Activated CD4-positive, alpha-beta T cell treated with anti-CD3 and anti-CD28 coated beads, Interleukin-2, Interleukin-6, amounts not matched to agents 100 ng/mL and 50 ng/mL, durations not matched to agents 16 hours and 8 hours (primary cell): ENCODE measurements at regions not wholly inside any gene's neighbourhood (a gene's known extent, or its start where the extent isn't known, plus 50 kb on each side); places are given as distances from the start of the nearest gene placed in this dataset.
"Not testable (repeated sequence)": the region's sequence is repeated elsewhere in the genome, so short reads cannot be mapped to it uniquely, and the experiment has no call there.

Experiments
- DNase-seq: peaks from one replicate; pipeline ENCODE4 v3.0.0-alpha.2; 2020

DNA sequence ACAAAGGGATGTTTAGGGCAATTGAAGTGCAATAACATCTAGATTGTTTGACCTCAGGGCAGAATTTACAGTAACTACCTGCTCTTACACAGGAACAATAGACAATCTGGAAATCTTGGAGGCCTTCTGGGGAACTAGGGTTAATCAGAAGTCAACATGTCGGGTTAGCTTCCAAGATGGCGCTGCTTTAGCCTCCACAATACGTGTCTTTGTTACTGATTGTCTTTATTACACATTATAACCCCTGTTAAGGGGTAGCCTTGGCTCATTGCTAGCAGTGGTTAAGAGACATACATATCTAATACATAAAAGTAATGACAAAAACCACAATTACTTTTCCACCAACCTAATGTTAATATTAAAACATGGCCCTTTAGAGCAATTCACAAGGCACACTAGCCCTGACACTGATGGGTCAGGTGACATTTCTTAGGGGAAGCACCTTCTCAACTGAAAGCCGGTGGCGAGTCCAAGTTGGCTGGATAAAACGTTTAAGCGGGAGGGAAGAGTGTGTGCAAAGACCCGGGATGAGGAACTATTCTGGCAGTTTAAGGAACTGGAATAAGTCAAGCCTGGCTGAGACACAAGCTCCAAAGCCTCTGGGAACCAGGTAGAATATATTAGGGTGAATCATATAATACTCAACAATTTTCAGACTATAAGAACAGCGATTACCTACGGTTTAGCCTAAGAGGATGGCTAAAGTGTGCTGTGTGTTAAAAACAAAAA, 236.9 kb downstream of the BCAS1 start:
- DNase-seq, result no peak

DNA sequence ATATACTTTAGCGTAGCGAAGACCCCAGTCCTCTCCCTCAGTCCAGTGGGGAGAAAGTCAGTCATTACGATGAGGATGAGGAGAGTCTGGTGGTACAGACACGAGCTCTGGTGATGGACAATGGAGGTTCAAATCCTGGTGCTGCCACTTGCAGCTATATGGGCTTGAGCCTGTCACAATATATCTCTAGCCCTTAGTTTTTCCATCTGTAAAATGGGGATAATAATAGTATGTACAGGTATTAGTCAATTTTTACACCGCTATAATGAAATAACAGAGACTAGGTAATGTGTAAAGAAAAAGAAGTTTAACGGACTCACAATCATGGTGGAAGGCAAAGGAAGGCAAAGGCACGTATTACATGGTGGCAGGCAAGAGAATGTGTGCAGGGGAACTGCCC, 237.9 kb downstream of the BCAS1 start:
- no peak for DNase-seq

DNA sequence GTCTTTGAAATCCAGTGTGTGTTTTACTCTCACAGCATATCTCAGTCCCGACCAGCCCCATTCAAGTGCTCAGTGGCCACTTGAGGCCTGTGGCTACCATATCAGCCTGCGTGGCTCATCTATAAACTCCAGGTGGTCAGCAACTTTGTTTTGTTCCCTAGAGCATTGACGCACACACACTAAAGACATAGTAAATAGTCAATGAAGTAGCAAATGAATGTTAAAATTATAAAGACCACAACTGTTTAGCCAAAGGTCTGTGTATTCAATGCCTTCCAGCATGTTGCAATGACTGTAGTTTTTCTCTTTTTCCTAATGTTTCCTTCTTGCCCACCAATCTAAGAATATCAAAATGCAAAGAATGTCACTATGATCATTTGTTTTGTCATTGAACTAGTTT, 238.2 kb upstream of the ZNF217 start:
- no peak for DNase-seq

DNA sequence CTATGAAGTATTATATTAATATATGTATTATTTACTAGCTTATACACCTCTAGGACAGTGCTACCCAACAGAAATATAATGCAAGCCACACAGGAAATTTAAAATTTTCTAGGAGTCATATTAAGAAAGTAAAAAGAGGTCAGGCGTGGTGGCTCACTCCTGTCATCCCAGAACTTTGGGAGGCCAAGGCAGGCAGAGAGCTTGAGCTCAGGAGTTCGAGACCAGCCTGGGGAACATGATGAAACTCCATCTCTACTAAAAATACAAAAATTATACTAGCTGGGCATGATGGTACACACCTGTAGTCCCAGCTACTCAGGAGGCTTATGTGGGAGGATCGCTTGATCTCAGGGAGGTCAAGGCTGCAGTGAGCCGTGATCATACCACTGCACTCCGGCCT, 237.6 kb upstream of the ZNF217 start:
- DNase-seq, result no peak

DNA sequence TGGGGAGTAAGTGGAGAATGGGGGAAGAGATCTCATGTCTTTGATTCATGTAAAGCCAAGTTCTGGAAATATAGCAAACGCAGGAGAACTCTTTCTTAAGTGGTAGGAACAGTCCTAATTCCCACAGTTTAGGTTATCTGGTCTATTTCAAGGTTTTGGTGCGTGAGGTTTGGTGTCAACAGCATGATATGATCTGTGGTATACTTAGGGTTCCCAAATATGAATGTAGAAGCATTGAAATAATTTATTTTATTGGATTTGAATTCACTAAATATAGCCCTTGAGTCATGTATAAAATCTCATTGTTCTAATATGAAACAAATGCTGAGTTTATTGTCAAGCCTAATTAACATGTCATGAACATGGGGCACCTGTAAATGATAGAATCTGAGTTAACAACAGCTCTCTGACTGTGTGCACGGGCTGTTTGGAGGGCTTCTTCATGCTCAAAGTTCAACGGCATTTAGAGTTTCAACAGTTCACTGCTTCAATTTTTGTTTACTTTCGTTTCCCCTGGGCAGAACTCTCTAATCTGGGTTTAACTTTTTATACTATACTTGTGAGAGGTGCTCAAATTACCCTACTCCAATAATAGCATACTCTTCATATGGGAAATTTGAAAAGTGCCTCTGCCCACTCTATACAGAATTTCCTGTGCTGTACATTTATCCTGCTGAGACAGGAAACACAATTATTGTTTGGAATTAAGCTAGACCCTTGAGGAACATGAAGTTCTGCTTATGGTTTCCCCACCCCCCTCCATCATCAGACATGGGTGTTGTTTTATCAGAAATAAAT, 236.3 kb upstream of the ZNF217 start:
- DNase-seq, result no peak

DNA sequence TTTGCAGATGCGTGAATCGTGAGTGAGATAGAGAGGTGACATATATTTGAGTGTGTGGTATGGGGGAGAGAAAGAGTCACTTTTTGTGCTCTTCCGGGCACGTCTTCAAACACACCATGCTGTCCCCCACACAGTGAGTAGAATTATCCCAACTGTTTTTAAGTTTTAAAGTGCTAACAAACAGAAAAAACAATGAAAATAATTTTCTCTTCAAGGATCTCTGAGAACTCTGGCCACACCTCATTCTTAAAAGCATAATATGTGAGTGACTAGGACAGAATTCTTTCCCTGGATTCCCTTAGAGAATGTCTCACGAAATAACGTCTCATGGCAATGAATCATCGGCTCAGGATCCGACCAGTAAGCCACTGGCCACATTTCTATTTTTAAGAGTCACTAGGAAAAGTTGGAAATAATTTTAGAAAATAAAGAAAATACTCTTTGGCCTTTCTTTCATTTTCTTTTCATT, 235.7 kb upstream of the ZNF217 start:
- DNase-seq, result no peak

DNA sequence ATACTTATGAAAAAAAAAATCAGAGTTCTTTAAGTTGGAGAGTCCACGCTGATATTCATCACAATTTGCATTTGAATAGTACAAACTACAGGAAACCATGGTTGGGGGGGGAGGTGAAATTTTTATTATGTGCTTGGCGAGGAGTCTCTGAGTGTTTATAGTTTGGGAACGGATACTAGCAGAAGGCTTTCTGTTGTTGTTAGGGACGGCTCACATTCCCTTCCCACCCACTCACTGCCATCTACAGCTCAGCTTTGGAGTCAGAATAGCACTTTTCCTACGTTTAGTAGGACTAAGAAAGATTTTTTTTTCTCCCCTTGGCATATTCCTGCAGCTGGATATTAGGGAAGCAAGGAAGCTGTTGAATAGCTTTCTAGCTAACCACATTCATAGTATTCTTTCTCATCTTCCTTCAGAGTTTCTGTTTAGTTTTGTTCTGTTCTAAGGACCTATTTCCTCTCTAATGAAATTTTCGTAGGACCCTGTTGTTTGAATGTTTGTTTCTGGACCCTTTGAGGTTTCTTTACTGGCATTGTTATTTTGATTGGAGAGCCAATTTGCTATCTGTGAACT, 235.1 kb upstream of the ZNF217 start:
- no peak for DNase-seq

DNA sequence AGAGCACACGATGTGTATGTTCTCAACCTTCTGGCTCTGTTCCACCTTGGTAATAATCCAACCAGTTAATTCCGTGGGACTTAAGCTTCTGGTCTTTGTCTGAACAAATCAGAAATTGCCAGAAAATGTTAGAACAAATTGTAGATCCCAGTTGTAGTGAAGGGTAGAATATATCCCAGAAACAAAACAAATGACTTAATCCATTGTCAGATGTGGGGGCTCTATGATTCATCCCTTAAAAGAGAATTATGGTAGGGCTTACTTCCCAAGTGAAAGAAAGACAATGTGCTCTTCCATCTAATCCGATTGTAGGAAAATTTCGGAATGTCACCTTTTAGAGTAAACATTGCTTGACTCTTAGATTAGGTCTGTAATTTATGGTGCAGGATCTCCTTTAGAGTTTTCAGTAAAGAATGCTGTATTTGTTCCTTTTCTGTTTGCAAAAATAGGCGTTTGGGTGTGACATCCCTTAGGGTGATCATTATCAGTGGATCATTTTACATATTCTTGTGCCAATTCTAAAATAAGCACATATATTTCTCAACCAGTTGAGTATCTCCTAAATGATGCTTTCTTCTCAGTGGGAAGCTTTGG, 234.5 kb upstream of the ZNF217 start:
- DNase-seq, result no peak

DNA sequence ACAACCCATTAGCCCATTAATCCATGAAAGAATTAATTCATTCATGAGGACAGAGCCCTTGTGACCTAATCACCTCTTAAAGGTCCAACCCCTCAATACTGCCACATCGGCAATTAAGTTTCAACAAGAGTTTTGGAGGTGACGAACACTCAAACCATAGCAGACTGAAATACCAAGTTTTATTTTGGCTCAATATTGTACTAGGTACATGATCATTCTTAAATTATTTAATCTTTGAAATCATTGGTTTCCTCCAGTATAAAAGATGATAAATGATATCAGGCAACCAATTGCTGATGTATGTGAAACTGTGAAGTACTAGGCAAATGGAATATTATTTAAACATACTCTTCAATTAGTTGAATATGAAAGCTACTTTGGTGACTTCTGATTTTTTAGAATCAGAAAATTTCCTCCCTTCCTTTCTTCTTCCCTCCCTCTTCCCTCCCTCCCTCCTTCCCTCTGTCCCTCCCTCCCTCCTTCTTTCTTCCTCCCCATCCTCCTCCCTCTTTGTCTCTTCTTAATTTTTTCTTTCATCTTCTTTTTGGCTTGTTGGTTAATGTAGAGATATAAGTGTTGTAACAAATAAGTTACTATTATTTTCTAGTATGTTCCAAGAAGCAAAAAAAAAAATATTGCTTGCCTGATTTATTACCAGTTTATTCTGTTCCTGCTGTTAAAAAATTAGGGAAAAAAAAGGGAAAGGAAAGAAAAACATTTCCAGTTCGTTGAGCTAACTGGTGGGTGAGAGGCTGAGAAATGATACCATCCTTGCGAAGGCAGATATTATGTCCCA, 233.9 kb upstream of the ZNF217 start:
- DNase-seq, result no peak

DNA sequence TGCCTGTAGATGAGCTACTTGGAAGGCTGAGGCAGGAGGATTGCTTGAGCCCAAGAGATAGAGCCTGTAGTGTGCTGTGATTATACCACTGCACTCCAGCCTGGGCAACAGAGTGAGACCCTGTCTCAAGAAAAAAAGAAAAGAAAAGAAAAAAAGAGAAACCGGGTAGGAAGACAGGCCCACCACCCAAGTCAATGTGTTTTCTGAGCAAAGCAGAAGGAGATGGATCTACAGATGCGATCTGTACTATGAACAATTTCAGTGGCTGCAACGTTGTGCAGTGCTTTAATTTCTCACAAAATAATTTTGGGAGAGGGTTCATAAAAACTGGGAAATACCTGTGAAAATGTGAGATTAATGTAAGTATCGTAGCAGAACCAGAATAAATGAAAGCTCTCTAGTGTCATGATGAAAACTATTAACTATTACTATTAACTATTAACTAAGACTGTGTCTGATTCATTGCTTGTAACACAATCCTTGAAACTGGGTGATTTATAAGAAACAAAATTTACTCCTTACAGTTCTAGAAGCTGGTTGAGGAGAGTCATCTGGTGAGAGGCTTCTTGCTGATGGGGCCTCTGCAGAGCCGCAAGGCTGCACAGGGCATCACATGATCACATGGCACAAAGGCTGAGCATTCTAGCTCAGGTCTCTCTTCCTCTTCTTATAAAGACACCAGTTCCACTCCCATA, 233.1 kb upstream of the ZNF217 start:
- DNase-seq, result no peak

DNA sequence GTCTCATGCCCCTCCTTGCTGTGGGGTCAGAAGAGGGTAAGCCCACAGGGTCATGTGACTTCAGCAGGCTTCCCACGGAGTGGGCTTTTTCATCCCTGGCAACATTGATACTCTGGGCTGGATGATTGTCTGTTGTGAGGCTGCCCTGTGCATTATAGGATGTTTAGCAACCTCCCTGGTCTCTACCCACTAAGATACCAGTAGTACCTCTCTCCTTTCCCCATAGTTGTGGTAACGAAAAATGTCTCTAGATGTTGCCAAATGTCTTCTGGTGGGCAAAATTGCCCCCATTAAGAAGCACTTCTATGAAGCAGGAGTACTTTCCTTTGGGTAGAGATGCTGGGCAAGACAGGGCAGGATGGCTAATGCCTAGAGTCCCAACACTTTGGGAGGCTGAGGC, 232.5 kb upstream of the ZNF217 start:
- no peak for DNase-seq

DNA sequence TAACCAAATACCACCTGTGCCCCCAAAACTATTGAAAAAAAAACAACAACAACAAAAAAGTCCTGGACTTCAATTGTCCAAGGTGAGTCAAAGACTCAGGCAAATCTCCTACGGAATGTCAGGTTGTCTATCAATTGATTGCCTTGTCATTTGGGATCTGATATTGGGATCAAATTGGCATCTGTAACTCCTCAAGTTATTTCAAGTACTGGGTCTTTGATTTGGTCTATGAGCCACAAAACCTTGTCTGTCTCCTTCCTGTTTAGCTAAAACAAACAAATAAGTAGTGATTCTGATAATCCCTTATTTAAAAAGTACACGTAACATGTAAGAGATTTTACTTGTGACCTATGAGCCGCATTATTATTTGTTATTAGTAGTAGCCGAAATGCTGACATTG, 231.6 kb upstream of the ZNF217 start:
- DNase-seq, result no peak

DNA sequence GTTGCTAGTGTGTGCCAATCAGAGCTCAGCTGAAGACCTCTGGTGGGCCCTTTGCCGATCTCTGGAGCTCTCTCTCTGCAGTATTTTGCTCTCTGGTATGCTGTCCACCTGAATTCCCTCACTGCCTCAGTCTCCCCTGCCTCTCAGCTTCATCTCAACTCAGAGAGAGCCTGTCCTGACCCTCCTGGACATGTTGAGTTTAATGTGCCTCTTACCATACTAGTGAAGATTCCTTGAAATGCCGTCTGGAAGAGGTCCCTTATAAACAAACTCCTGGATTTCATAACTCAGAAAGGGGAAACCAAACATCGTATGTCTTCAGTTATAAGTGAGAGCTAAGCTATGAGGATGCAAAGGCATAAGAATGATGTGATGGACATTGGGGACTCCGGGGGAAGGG, 231.1 kb upstream of the ZNF217 start:
- no peak for DNase-seq

DNA sequence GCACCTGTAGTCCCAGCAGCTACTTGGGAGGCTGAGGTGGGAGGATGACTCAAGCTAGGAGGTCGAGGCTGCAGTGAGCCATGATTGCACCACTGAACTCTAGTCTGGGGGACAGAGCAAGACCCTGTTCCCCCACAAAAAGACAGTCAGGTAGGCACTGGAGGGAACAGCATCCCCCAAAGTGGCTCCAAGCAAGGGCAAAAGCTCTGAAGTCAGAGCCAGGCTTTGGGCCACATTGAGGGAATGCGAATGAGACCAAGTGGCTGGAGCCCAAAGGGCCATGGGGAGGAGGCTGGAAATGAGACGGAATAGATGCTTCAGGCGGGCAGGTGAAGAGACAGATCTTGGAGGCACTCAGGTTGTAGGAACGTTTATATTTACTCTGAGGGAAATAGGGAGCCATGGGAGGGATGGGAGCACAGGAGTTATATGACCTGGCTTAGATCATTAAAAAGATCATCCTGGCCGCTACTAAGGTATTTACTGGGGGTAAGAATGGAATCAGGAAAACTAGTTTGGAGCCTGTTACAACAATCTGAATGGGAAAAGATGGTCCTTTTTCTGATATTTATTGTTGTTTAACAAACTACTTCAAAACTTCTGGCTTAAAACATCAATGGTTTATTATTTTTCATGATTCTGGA, 229.6 kb upstream of the ZNF217 start:
- DNase-seq, result no peak

DNA sequence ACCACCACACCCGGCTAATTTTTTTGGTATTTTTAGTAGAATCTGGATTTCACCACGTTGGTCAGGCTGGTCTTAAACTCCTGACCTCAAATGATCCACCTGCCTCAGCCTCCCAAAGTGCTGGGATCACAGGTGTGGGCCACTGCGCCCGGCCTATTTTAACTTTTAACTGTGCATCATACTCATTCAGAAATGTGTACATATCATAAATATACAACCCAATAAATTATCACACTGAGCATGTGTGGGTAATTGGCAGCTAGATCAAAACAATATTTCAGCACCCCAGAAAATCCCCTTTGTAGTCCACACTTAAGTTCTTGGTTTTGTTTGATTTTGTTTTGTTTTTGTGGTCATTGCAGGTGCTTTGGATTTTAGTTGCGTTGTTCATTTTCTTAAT, 228.9 kb upstream of the ZNF217 start:
- DNase-seq, result no peak

DNA sequence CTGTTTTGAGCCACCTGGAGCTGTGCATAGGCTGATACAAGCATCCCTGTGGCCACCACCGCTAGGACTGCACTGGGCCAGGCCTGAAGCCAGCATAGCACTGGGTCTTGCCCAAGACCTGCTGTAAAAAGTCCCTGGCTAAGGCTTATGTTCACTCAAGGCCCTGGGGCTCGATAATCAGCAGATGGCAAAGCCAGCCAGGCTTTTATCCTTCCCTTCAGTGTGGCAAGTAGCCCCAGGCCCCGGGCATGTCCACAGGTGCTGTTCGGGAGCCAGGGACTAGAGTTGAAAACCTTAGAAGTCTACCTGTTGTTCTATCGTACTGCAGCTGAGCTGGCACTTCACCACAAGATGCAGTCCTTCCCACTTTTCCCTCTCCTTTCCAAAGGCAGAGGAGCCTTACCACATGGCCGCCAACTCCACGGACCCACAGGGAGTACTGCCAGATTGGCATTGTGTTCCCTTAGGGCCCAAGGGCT, 226.4 kb upstream of the ZNF217 start:
- no peak for DNase-seq

DNA sequence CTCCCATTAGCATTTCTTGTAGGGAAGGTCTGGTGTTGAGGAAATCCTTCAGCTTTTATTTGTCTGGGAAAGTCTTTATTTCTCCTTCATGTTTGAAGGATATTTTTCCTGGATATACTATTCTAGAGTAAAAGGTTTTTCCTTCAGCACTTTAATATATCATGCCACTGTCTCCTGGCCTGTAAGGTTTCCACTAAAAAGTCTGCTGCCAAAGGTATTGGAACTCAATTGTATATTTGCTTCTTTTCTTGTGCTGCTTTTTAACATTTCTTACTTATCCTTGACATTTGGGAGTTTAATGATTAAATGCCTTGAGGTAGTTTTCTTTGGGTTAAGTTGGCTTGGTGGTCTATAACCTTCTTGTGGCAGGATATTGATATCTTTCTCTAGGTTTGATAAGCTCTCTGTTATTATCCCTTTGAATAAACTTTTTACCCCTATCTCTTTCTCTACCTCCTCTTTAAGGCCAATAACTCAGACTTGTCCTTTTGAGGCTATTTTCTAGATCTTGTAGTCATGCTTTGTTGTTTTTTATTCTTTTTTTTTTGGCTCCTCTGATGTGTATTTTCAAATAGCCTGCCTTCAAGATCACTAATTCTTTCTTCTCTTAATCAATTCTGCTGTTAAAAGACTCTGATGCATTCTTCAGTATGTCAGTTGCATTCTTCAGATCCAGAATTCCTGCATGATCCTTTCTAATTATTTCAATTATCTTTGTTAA, 225.0 kb upstream of the ZNF217 start:
- no peak for DNase-seq

DNA sequence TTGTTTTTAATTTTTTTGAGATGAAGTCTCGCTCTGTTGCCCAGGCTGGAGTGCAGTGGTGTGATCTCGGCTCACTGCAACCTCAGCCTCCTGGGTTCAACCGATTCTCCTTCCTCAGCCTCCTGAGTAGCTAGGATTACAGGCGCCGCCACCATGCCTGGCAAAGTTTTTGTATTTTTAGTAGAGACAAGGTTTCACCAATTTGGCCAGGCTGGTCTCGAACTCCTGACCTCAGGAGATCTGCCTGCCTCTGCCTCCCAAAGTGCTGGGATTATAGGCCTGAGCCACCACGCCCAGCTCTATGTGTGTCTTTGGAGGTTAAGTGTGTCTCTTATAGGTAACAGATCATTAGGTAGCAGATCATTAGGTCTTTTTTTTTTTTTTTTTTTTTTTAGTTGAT, 223.9 kb upstream of the ZNF217 start:
- DNase-seq, result not testable (repeated sequence)

DNA sequence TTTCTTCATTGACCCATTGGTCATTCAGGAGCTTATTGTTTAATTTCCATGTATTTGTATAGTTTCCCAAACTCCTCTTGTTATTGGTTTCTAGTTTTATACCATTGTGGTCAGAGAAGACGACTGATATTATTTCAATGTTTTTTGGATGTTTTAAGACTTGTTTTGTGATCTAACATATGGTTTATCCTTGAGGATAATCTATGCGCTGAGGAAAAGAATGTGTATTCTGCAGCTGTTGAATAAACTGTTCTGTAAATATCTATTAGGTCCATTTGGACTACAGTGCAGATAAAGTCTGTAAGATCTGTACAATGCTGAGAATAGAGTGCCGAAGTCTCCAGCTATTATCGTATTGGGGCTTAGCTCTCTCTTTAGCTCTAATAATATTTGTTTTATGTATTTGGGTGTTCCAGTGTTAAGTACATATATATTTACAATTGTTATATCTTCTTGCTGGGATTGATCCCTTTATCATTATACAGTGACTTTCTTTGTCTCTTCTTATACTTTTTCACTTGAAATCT, 223.3 kb upstream of the ZNF217 start:
- no peak for DNase-seq

DNA sequence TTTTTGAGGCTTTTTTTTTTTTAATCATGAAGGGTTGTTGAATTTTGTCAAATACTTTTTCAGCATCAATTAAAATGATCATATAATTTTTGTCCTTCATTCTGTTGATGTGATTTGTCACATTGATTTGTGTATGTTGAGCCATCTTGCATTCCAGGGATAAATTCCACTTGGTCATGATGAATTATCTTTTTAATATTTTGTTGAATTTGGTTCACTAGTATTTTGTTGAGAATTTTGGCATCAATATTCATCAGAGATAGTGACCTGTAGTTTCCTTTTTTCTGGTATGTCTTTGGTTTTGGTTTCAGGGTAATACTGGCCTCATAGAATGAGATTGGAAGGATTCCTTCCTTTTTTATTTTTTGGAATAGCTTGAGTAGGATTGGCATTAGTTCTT, 221.9 kb upstream of the ZNF217 start:
- no peak for DNase-seq

DNA sequence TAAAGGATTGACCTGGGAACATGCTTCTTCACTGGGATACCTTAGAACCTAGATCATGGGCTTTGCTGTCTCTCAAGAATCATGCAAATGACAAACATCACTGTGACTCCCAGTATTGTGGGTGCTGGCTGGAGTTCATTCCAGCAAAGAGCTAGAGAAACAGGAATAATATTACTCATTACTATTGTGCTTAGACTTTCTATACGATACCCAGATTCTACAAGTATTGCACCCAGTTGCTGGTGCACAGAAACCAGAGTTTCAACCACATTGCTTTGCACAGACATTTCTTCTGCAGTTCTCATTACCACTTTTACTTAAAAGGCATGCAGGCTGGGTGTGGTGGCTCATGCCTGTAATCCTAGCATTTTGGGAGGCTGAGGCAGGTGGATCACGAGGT, 220.4 kb upstream of the ZNF217 start:
- no peak for DNase-seq
